ENCODE measurements at regions not wholly inside any gene's neighbourhood (a gene's known extent, or its start where the extent isn't known, plus 50 kb on each side); places are given as distances from the start of the nearest gene placed in this dataset.

- DNase-seq (ENCODE audit: low read depth), result no peak
Measured at GRCh38 chr5:56543441-56544388, 271.6 kb upstream of the MAP3K1 start.

GRCh38 chr5:56540266-56540665 lies 275.1 kb upstream of the MAP3K1 start:
- DNase-seq (ENCODE audit: low read depth), result no peak

DNA sequence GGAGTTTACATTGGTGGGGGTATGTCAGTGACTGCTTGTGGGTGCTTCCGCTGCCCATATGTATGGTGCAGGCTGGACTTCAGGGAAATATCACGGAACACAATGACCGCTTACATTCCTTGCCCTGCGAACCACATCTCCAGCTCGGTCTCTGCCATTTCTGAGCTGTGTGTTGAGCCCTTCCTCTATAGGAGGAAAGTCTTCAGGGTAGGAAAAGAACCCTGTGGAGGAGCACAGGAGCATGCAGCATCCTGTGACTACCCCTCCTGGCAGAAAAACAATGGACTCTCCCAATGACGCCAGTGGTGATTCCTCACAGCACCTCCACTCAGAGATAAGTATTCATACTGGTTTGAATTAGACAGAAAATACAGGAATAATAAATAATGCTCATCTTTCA lies 276.8 kb upstream of the MAP3K1 start:
- DNase-seq (ENCODE audit: low read depth), result no peak

DNA sequence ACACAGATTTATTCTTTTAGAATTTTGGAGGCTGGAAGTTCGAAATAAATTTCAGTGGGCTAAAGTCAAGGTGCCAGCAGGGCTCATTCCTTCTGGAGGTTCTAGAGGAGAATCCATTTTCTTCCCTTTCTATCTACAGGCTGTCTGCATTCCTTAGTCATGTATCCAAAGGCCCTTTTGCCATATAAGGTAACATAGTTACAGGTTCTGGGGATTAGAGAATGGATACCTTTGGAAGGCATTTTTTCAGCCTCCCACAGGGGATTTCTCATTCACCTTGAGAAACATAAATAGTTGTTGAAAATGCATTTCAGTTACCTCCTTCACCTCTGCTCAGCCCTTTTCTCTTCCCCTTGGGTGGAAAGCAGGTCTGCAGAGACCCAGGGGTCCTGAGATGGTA lies 280.0 kb upstream of the MAP3K1 start:
- no peak for DNase-seq (ENCODE audit: low read depth)

GRCh38 chr5:56534102-56534829 lies 281.1 kb upstream of the MAP3K1 start:
- DNase-seq (ENCODE audit: low read depth), result no peak

- no peak for DNase-seq (ENCODE audit: low read depth)
Measured at GRCh38 chr5:56532466-56532865, 282.9 kb upstream of the MAP3K1 start.

DNA sequence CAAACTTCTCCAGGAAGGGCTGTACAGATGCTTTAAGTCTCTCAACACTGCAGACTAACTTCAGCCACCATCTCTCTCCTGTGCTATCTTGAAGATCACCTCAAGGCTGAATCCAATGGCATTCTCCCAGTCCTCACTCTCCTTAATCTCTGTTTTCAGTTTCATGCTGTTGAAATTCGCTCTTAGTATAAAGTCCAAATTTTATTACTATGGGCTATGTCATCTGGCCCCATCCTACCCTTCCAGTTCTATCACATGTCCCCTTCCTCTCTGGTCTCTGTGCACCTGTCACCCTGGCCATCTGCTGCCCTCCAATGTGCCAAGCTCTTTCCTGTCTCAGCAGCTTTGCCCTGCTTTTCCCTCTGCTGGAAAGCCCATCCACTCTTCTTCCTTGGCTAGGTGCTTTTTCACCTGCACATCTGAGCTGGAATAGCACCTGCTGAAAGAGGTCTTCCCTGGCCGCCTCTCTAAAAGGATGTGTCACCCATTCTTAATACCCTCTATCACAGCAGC lies 284.7 kb upstream of the MAP3K1 start:
- DNase-seq (ENCODE audit: low read depth), result no peak

GRCh38 chr5:56529666-56530430 lies 285.5 kb upstream of the MAP3K1 start:
- no peak for DNase-seq (ENCODE audit: low read depth)

DNA sequence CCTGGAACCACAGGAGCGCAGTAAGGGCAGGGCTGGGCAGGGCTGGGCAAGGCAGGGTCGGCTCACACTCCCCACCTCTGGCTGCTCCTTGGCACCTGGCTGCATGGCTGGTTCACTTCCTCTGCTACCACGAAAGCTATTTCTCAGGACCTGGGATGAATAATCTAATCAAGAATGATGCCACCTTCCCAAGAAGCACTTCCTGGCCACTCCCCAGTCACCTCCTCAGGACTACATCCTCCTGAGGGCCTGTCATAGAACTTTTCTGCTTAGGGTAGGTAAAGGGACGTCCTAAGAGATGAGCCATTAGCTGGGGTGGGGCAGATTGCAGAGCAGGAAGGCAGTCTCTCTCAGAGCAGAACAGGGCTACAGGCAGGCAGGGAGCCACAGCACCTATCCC lies 288.2 kb upstream of the MAP3K1 start:
- no peak for DNase-seq (ENCODE audit: low read depth)

DNA sequence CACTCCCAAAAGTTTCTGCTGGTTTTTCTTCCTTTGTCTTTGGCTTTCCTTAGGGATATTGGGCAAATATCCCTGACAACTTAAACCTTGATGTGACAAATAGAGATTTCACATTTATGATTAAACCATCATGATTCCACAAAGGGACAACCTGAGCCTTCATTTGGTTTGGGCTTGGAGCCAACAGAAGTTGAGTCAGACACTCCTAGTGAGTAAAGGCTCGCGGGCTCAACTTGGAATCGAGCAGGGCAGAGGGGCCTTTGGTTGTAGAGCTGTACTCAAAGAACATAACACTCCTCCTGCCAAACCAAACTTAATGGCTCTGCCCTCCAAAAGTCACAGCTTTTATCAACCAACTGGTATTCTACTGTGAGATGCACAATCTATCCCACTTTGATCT lies 290.2 kb upstream of the MAP3K1 start:
- no peak for DNase-seq (ENCODE audit: low read depth)

GRCh38 chr5:56523790-56524575 lies 290.9 kb upstream of the ANKRD55 start:
- DNase-seq (ENCODE audit: low read depth), result no peak

GRCh38 chr5:56522960-56523359 lies 289.8 kb upstream of the ANKRD55 start:
- DNase-seq (ENCODE audit: low read depth), result no peak

GRCh38 chr5:56522169-56522568 lies 289.0 kb upstream of the ANKRD55 start:
- no peak for DNase-seq (ENCODE audit: low read depth)

DNA sequence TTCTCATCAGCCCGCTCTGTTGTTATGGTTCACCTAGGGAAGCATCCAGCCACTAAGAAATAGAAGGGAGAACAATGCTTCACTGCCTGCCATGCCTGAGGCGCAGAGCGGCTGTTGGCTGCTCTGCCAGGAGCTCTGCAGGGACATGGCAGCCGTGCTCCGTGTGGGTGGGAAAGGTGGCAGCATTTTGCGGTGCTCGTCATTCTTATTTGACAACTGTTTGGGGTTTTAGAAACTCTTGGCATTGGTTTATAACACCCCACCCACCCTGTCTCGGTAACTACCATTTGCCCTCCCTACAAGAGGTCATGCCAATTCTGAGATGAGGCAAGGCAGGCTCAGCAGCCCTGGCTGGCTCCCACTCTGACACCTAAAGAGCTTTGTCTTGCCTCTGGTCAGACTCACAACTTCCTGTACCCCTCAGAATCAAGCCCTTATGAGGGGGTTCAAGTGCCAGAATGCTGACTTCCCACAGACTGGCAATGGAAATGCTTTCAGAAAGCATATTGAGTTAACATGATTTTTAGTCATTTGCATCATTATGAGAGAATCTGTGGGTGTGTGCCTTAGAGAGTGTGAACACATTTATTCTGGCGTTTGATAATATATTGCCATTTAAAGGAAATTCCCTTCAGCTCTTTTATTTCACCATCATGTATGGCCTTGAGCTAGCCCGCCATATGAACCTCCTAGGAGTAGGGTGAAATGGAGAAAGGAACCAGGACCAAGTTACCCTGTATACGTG lies 288.0 kb upstream of the ANKRD55 start:
- DNase-seq (ENCODE audit: low read depth), result no peak

- no peak for DNase-seq (ENCODE audit: low read depth)
Measured at GRCh38 chr5:56518820-56519219, 285.7 kb upstream of the ANKRD55 start.

GRCh38 chr5:56517011-56517416 lies 283.9 kb upstream of the ANKRD55 start:
- no peak for DNase-seq (ENCODE audit: low read depth)

DNA sequence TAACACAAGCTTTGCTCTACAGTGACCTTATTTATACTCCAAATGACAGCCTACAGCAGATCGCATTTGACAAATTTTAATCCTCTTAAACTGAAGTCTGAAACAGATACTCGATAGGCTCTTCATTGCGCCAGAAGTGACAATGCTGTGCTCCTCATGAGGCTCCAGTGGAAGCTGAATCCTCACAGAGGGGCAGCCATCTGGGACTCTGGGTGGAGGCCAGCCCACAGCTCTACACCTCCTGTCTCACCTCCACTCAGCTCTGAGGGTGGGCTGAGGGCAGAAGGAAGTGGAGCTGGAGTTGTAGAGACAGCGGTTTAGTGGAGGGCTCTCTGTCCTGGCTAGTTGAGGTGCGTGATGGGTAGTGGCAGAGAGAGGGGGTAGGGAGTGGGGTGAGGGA lies 283.3 kb upstream of the ANKRD55 start:
- no peak for DNase-seq (ENCODE audit: low read depth)

- DNase-seq (ENCODE audit: low read depth), result no peak
Measured at GRCh38 chr5:56516035-56516434, 282.9 kb upstream of the ANKRD55 start.

GRCh38 chr5:56515011-56515410 lies 281.9 kb upstream of the ANKRD55 start:
- DNase-seq (ENCODE audit: low read depth), result no peak

DNA sequence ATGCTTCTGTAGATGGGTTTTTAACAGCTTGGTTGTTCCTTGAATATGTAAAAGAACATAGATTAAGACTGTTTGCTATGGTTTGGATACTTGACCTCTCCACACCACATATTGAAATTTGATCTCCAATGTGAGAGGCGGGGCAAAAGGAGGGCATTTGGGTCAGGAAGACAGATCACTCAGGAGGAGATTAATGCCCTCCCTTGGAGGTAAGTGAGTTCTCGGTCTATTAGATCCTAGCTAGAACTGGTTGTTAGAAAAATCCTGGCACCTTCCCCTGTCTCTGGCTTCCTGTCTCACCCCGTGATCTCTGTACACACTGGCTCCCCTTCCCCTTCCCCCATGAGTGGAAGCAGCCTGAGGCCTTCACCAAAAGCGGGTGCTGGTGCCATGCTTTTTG lies 281.1 kb upstream of the ANKRD55 start:
- DNase-seq (ENCODE audit: low read depth), result no peak

- no peak for DNase-seq (ENCODE audit: low read depth)
Measured at GRCh38 chr5:56513141-56513540, 280.0 kb upstream of the ANKRD55 start.

Data from CMK (cell line).